A549 (cell line): ENCODE measurements at regions not wholly inside any gene's neighbourhood (a gene's known extent, or its start where the extent isn't known, plus 50 kb on each side); places are given as distances from the start of the nearest gene placed in this dataset.

Source experiments
- ATAC-seq, 2 experiments: fragments of 200-7000 bp in 1 of 2; fragments of >200 bp in 1 of 2; cut with Nextera tagmentation in 1 of 2; cut with Tn5 transposase in 1 of 2; 3 replicates each; pipeline versions ENCODE4 v1.8.0 to v1.9.1; 2018 to 2020; ENCODE audit warnings: mild to moderate bottlenecking in 1 of 2, moderate library complexity in 1 of 2
- CTCF ChIA-PET: fragments of 300-600 bp; sonication (Branson Sonifier 250); formaldehyde crosslinking; extraction: SDS; loops from one replicate; lab custom pipeline; 2021; ENCODE audit warnings: antibody characterized with exemption, inconsistent platforms; lab: Yijun Ruan, JAX
- POLR2A ChIA-PET: fragments of 350-600 bp; formaldehyde crosslinking; extraction: SDS; loops from one replicate; lab custom pipeline; 2021; ENCODE audit warnings: antibody characterized with exemption, inconsistent platforms; lab: Yijun Ruan, JAX
- DNase-seq, 2 experiments: peaks; one replicate each; pipeline versions ENCODE4 v3.0.0 to v3.0.0-alpha.2; 2011 to 2016; ENCODE audit warnings: low read depth in 1 of 2, low spot score in 1 of 2
- FAIRE-seq: peaks from 2 replicates; lab custom pipeline; 2011; peaks lifted over from hg19 to GRCh38; lab: Jason Lieb, UNC
- H3K27ac ChIP-seq, 2 experiments: fragments of >200 bp; sonication (Bioruptor Twin); formaldehyde crosslinking; 3 replicates each; pipeline ENCODE4 v1.5.1; 2016 to 2017
- H3K4me1 ChIP-seq: fragments of >200 bp; sonication (Bioruptor Twin); formaldehyde crosslinking; 3 replicates; pipeline ENCODE4 v1.6.1; 2016
- H3K4me2 ChIP-seq: fragments of >200 bp; sonication (Bioruptor Twin); formaldehyde crosslinking; 3 replicates; pipeline ENCODE4 v1.6.1; 2016
- H3K4me3 ChIP-seq: fragments of >200 bp; sonication (Bioruptor Twin); formaldehyde crosslinking; 3 replicates; pipeline ENCODE4 v1.5.1; 2016
- H3K9me3 ChIP-seq: fragments of >200 bp; sonication (Bioruptor Twin); formaldehyde crosslinking; 3 replicates; pipeline ENCODE4 v1.6.1; 2016
- ATOH8 ChIP-seq: fragments of 250-450 bp; sonication (Bioruptor Pico); IDR thresholded peaks from 2 replicates; pipeline ENCODE4 v1.5.0; 2020; ENCODE audit warnings: low read depth, mild to moderate bottlenecking, moderate library complexity
- BHLHE40 ChIP-seq: IDR thresholded peaks from 2 replicates; pipeline ENCODE4 v1.6.1; 2012; ENCODE audit warnings: low read depth, low read length, inconsistent platforms
- CBX8 ChIP-seq: fragments of 200-600 bp; sonication (generic); IDR thresholded peaks from 2 replicates; pipeline ENCODE4 v1.6.1; 2016
- CHD4 ChIP-seq: fragments of 200-600 bp; sonication (generic); IDR thresholded peaks from 2 replicates; pipeline ENCODE4 v1.6.1; 2016; ENCODE audit warnings: antibody characterized with exemption, mild to moderate bottlenecking, borderline replicate concordance
- EP300 ChIP-seq, 2 experiments: fragments of >200 bp; sonication (Bioruptor Twin); formaldehyde crosslinking; IDR thresholded peaks; 2 replicates in 1 of 2; 3 replicates in 1 of 2; pipeline ENCODE4 v1.6.1; 2016 to 2017
- ESRRA ChIP-seq: fragments of 150-350 bp; IDR thresholded peaks from 2 replicates; pipeline ENCODE4 v1.6.1; 2014; ENCODE audit warnings: mild to moderate bottlenecking, low read length, borderline replicate concordance
- FOSB ChIP-seq: fragments of 250-450 bp; sonication (Bioruptor Pico); IDR thresholded peaks from 2 replicates; pipeline ENCODE4 v1.5.0; 2020; ENCODE audit warnings: mild to moderate bottlenecking, moderate library complexity
- HES2 ChIP-seq: fragments of >200 bp; sonication (Bioruptor Twin); formaldehyde crosslinking; IDR thresholded peaks from 2 replicates; pipeline ENCODE4 v1.6.1; 2016
- JUN ChIP-seq, 2 experiments: fragments of >200 bp; sonication (Bioruptor Twin); formaldehyde crosslinking; IDR thresholded peaks; 2 replicates in 1 of 2; 3 replicates in 1 of 2; pipeline ENCODE4 v1.6.1; 2016 to 2017
- MYC ChIP-seq: IDR thresholded peaks from 2 replicates; pipeline ENCODE4 v1.6.1; 2012; ENCODE audit warnings: mild to moderate bottlenecking, inconsistent platforms, low read length, improper control_type of control experiment, borderline replicate concordance
- PHF8 ChIP-seq: fragments of 200-600 bp; sonication (generic); IDR thresholded peaks from 2 replicates; pipeline ENCODE4 v1.6.1; 2016; ENCODE audit warnings: low read depth, mild to moderate bottlenecking, antibody characterized with exemption, moderate library complexity, borderline replicate concordance
- POLR2A ChIP-seq: IDR thresholded peaks from 2 replicates; pipeline ENCODE4 v1.6.1; 2012; ENCODE audit warnings: mild to moderate bottlenecking, low read length
- POLR2AphosphoS2 ChIP-seq: conservative IDR thresholded peaks from 2 replicates; pipeline ENCODE4 v1.6.1; 2012; ENCODE audit warnings: low read length, improper control_type of control experiment, inconsistent platforms
- RAD21 ChIP-seq, 2 experiments: fragments of >200 bp in 1 of 2; sonication (Bioruptor Twin) in 1 of 2; formaldehyde crosslinking in 1 of 2; IDR thresholded peaks in 1 of 2; conservative IDR thresholded peaks in 1 of 2; 2 replicates in 1 of 2; 3 replicates in 1 of 2; pipeline ENCODE4 v1.6.1; 2012 to 2018; ENCODE audit warnings: inconsistent platforms in 1 of 2
- REST ChIP-seq: fragments of 200-600 bp; sonication (generic); IDR thresholded peaks from 2 replicates; pipeline ENCODE4 v1.6.1; 2016; ENCODE audit warnings: antibody characterized with exemption, mild to moderate bottlenecking, moderate library complexity
- RNF2 ChIP-seq: fragments of 200-600 bp; sonication (generic); IDR thresholded peaks from 2 replicates; pipeline ENCODE4 v1.6.1; 2016; ENCODE audit warnings: low read depth, mild to moderate bottlenecking, antibody characterized with exemption, moderate library complexity, borderline replicate concordance
- SMC3 ChIP-seq: fragments of >200 bp; sonication (Bioruptor Twin); formaldehyde crosslinking; IDR thresholded peaks from 3 replicates; pipeline ENCODE4 v1.6.1; 2018; ENCODE audit warnings: inconsistent platforms
- TP53 ChIP-seq: fragments of 250-450 bp; sonication (Bioruptor Pico); IDR thresholded peaks from 2 replicates; pipeline ENCODE4 v1.5.0; 2021; ENCODE audit warnings: mild to moderate bottlenecking, moderate library complexity
- USF2 ChIP-seq: fragments of 450-650 bp; IDR thresholded peaks from 2 replicates; pipeline ENCODE4 v1.6.1; 2014; ENCODE audit warnings: antibody characterized with exemption
- ZC3H11A ChIP-seq: fragments of 450-650 bp; IDR thresholded peaks from 2 replicates; pipeline ENCODE4 v1.6.1; 2014; ENCODE audit warnings: antibody characterized with exemption, mild to moderate bottlenecking
- WGBS: methylation state at CpG from one replicate; pipeline ENCODE4 v1.1.6; 2017; ENCODE audit errors: missing lambda C conversion rate; 5-methylcytosine and 5-hydroxymethylcytosine counted together
- TF ChIP-seq, protein P1 (sequence below): IDR thresholded peaks from 2 replicates; pipeline ENCODE4 v1.6.1; 2012
- TF ChIP-seq, protein P2 (sequence below): fragments of >200 bp; sonication (Bioruptor Twin); formaldehyde crosslinking; IDR thresholded peaks from 3 replicates; pipeline ENCODE4 v1.5.1; 2016

GRCh38 chr5:66302344-66302743 is 158.2 kb downstream of the SREK1 start:
- ChIA-PET POLR2A (no interaction called here), CTCF (interaction anchor here (0.7 to 0.8 kb wide), 2 partner anchors 64 to 454 kb away, joined by 3 read pairs; no protein-coding TSS in a partner anchor)
- WGBS: 62% methylated on average over 9 of the region's 12 CpGs
- Histone ChIP-seq H3K4me2 (no peak overlapping the region), H3K9me3 (no peaks in the 10 kb centered on the region), H3K4me3 (no peak overlapping the region), H3K27ac (no peak overlapping the region), H3K4me1 (no peaks in the 10 kb centered on the region)
- FAIRE-seq (no peak), ATAC-seq (no peak), DNase-seq (no peak)
- TF ChIP-seq PHF8: no peak
- TF ChIP-seq, protein P1, sequence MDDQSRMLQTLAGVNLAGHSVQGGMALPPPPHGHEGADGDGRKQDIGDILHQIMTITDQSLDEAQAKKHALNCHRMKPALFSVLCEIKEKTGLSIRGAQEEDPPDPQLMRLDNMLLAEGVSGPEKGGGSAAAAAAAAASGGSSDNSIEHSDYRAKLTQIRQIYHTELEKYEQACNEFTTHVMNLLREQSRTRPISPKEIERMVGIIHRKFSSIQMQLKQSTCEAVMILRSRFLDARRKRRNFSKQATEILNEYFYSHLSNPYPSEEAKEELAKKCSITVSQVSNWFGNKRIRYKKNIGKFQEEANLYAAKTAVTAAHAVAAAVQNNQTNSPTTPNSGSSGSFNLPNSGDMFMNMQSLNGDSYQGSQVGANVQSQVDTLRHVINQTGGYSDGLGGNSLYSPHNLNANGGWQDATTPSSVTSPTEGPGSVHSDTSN: no peak
- TF ChIP-seq POLR2AphosphoS2: no peak
- no peak for TF ChIP-seq MYC
- TF ChIP-seq FOSB (CRISPR knock-in tag): no peak

- Histone ChIP-seq H3K27ac (no peak overlapping the region), H3K9me3 (no peaks in the 10 kb centered on the region), H3K4me3 (no peak overlapping the region), H3K4me2 (no peak overlapping the region), H3K4me1 (no peaks in the 10 kb centered on the region)
- FAIRE-seq (peak; percentile 81), DNase-seq (peak; percentile 66 to 77), ATAC-seq (peak; percentile 79 to 92)
- TF ChIP-seq PHF8: no peak
- TF ChIP-seq BHLHE40: no peak
- TF ChIP-seq SMC3: peak; percentile 63
- TF ChIP-seq, protein P2, sequence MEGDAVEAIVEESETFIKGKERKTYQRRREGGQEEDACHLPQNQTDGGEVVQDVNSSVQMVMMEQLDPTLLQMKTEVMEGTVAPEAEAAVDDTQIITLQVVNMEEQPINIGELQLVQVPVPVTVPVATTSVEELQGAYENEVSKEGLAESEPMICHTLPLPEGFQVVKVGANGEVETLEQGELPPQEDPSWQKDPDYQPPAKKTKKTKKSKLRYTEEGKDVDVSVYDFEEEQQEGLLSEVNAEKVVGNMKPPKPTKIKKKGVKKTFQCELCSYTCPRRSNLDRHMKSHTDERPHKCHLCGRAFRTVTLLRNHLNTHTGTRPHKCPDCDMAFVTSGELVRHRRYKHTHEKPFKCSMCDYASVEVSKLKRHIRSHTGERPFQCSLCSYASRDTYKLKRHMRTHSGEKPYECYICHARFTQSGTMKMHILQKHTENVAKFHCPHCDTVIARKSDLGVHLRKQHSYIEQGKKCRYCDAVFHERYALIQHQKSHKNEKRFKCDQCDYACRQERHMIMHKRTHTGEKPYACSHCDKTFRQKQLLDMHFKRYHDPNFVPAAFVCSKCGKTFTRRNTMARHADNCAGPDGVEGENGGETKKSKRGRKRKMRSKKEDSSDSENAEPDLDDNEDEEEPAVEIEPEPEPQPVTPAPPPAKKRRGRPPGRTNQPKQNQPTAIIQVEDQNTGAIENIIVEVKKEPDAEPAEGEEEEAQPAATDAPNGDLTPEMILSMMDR: peak; percentile 64
- no peak for TF ChIP-seq USF2
- TF ChIP-seq HES2: no peak
- peak; percentile 50 to 57 for TF ChIP-seq RAD21 (conservative IDR thresholded peaks at IDR 0.05 in 1 of 2, IDR thresholded peaks at IDR 0.05 in 1 of 2)
- ChIA-PET POLR2A (no interaction called here), CTCF (interaction anchor here (0.6 to 10.1 kb wide), 60 partner anchors 8 to 1947 kb away, joined by 3 to 113 read pairs (median 4); no protein-coding TSS in a partner anchor)
- WGBS: under 1% methylated on average over 9 of the region's 9 CpGs
Observed at GRCh38 chr5:66306105-66306843, 162.2 kb downstream of the SREK1 start.

GRCh38 chr5:66306844-66307315 is 162.8 kb downstream of the SREK1 start:
- WGBS: 42% methylated on average over 7 of the region's 7 CpGs
- ChIA-PET POLR2A (no interaction called here), CTCF (interaction anchor here (0.6 to 10.1 kb wide), 51 partner anchors 8 to 1946 kb away, joined by 3 to 113 read pairs (median 4); no protein-coding TSS in a partner anchor)
- no peak for ATAC-seq
- Histone ChIP-seq H3K4me1 (no peaks in the 10 kb centered on the region), H3K9me3 (no peaks in the 10 kb centered on the region), H3K4me2 (no peak overlapping the region), H3K4me3 (no peak overlapping the region), H3K27ac (no peak overlapping the region)
- no peak for DNase-seq
- no peak for FAIRE-seq
- TF ChIP-seq ATOH8 (CRISPR knock-in tag) (no peak), ESRRA (no peak), RNF2 (no peak), TP53 (CRISPR knock-in tag) (no peak), JUN (IDR thresholded peaks at IDR 0.05) (no peak), POLR2A (no peak), REST (no peak), EP300 (IDR thresholded peaks at IDR 0.05) (no peak), ZC3H11A (no peak), CHD4 (no peak), HES2 (no peak), CBX8 (no peak)
